Endothelial cell of umbilical vein (primary cell): ENCODE measurements at regions not wholly inside any gene's neighbourhood (a gene's known extent, or its start where the extent isn't known, plus 50 kb on each side); places are given as distances from the start of the nearest gene placed in this dataset.

Experiments used
- BruUV-seq: library from RNA; stranded (reverse); fragments of 400-500 nt; replicated peaks from 2 replicates; lab custom pipeline; 2021; lab: Mats Ljungman, UMichigan
- CTCF ChIA-PET: fragments of 300-600, 350-600 bp; sonication (Branson Sonifier 250); formaldehyde crosslinking; loops from one replicate; lab custom pipeline; 2021; ENCODE audit warnings: antibody characterized with exemption, inconsistent platforms; lab: Charles Lee
- POLR2A ChIA-PET: fragments of 300-600, 350-600 bp; sonication (Branson Sonifier 250); formaldehyde crosslinking; loops from one replicate; lab custom pipeline; 2021; ENCODE audit warnings: antibody characterized with exemption, inconsistent platforms; lab: Charles Lee
- DNase-seq: peaks from one replicate; pipeline ENCODE4 v3.0.0-alpha.2; 2011; ENCODE audit warnings: low read depth, low spot score
- FAIRE-seq: peaks from 2 replicates; lab custom pipeline; 2011; peaks lifted over from hg19 to GRCh38; lab: Jason Lieb, UNC
- H2AFZ ChIP-seq: 2 replicates; pipeline ENCODE4 v1.6.0; 2012; ENCODE audit warnings: low read depth, low read length, control low read depth, inconsistent platforms
- H3K27ac ChIP-seq: 2 replicates; pipeline ENCODE4 v1.5.1; 2011; ENCODE audit warnings: low read depth, mild to moderate bottlenecking, control low read depth, low read length, moderate library complexity; ENCODE audit not compliant: insufficient read depth
- H3K27me3 ChIP-seq, 2 experiments: 2 replicates each; pipeline versions ENCODE4 v1.6.0 to v1.6.1; 2011; ENCODE audit warnings: low read length in 2 of 2, mixed read lengths in 1 of 2; ENCODE audit not compliant: control insufficient read depth in 2 of 2, insufficient read depth in 2 of 2
- H3K36me3 ChIP-seq, 2 experiments: 2 replicates in 1 of 2; 3 replicates in 1 of 2; pipeline ENCODE4 v1.5.1; 2011; ENCODE audit warnings: low read length in 2 of 2, mild to moderate bottlenecking in 1 of 2, moderate library complexity in 1 of 2; ENCODE audit not compliant: control insufficient read depth in 2 of 2, insufficient read depth in 2 of 2; ENCODE audit errors: extremely low read depth in 1 of 2
- H3K4me1 ChIP-seq: 3 replicates; pipeline ENCODE4 v1.5.1; 2011; ENCODE audit warnings: mild to moderate bottlenecking, low read length; ENCODE audit not compliant: control insufficient read depth, insufficient read depth; ENCODE audit errors: extremely low read depth
- H3K4me2 ChIP-seq: 2 replicates; pipeline ENCODE4 v1.6.1; 2011; ENCODE audit warnings: low read length, control low read depth, mixed read lengths; ENCODE audit not compliant: insufficient read depth
- H3K4me3 ChIP-seq, 3 experiments: fragments of 200-600 bp in 1 of 3; sonication (generic), shearing (Covaris generic) in 1 of 3; replicated peaks in 1 of 3; 2 replicates each; pipeline ENCODE4 v1.5.1; 2011 to 2016; ENCODE audit warnings: control low read depth in 3 of 3, low read length in 3 of 3, mild to moderate bottlenecking in 2 of 3, inconsistent platforms in 1 of 3, low read depth in 1 of 3, moderate library complexity in 1 of 3; ENCODE audit not compliant: insufficient read depth in 1 of 3
- H3K79me2 ChIP-seq: 2 replicates; pipeline ENCODE4 v1.6.0; 2012; ENCODE audit warnings: low read length, inconsistent platforms; ENCODE audit not compliant: control insufficient read depth, insufficient read depth
- H3K9ac ChIP-seq: replicated peaks from 2 replicates; pipeline ENCODE3; 2011; ENCODE audit warnings: low read length, control low read depth; ENCODE audit not compliant: insufficient read depth; ENCODE audit errors: extremely low read depth
- H3K9me1 ChIP-seq: replicated peaks from 3 replicates; pipeline ENCODE4 v1.6.0; 2011; ENCODE audit warnings: mild to moderate bottlenecking, low read length; ENCODE audit not compliant: control insufficient read depth, insufficient read depth; ENCODE audit errors: extremely low read depth
- H3K9me3 ChIP-seq: replicated peaks from 2 replicates; pipeline ENCODE4 v1.5.1; 2012; ENCODE audit warnings: low read length, inconsistent platforms; ENCODE audit not compliant: control insufficient read depth, insufficient read depth
- H4K20me1 ChIP-seq: replicated peaks from 2 replicates; pipeline ENCODE3; 2011; ENCODE audit warnings: mild to moderate bottlenecking, low read length; ENCODE audit not compliant: control insufficient read depth, insufficient read depth; ENCODE audit errors: extremely low read depth
- EZH2 ChIP-seq: IDR thresholded peaks from 2 replicates; pipeline ENCODE4 v1.6.1; 2012; ENCODE audit warnings: borderline replicate concordance, low read depth, mild to moderate bottlenecking, moderate library complexity, low read length, inconsistent platforms; ENCODE audit not compliant: severe bottlenecking
- FOS ChIP-seq: IDR thresholded peaks from 2 replicates; pipeline ENCODE4 v1.6.1; 2011; ENCODE audit warnings: mild to moderate bottlenecking, low read length, moderate library complexity, borderline replicate concordance; ENCODE audit not compliant: insufficient read depth
- GATA2 ChIP-seq: IDR thresholded peaks from 2 replicates; pipeline ENCODE4 v1.7.0; 2011; ENCODE audit warnings: low read depth, mild to moderate bottlenecking, moderate library complexity, mixed read lengths, low read length; ENCODE audit not compliant: insufficient read length, insufficient read depth
- MYC ChIP-seq: IDR thresholded peaks from one replicate; pipeline ENCODE4 v1.6.1; 2011; ENCODE audit warnings: mild to moderate bottlenecking, low read depth, low read length
- POLR2A ChIP-seq: IDR thresholded peaks from 2 replicates; pipeline ENCODE4 v1.6.1; 2012; ENCODE audit warnings: low read depth, mild to moderate bottlenecking, control low read depth, low read length
- POLR2AphosphoS5 ChIP-seq: IDR thresholded peaks from 2 replicates; pipeline ENCODE4 v1.6.1; 2012; ENCODE audit warnings: low read depth, mild to moderate bottlenecking, control low read depth, low read length, moderate library complexity; ENCODE audit not compliant: insufficient read depth
- dilution Hi-C: fragments of 300-500 bp; cut with MboI; formaldehyde crosslinking; loops from one replicate; pipeline ENCODE4 v1.15.0; 2019; ENCODE audit warnings: low sequenced_read_pairs; ENCODE audit not compliant: extremely low pct_ligation_motif_present
- intact Hi-C: fragments of 100-400 bp; cut with micrococcal nuclease; formaldehyde crosslinking; loops from one replicate; pipeline ENCODE4 v1.10.0; 2022
- TF ChIP-seq, protein P1 (sequence below): IDR thresholded peaks from 2 replicates; pipeline ENCODE4 v1.6.1; 2011; ENCODE audit not compliant: insufficient read depth, insufficient read length
- TF ChIP-seq, protein P2 (sequence below), 2 donors: IDR thresholded peaks; 1 replicate in 1 of 2; 2 replicates in 1 of 2; pipeline ENCODE4 v1.5.1; 2011; ENCODE audit warnings: low read length in 2 of 2, mild to moderate bottlenecking in 2 of 2, moderate library complexity in 2 of 2, control low read depth in 1 of 2, inconsistent platforms in 1 of 2, low read depth in 1 of 2; ENCODE audit not compliant: insufficient read depth in 1 of 2; ENCODE audit errors: extremely low read depth in 1 of 2

DNA sequence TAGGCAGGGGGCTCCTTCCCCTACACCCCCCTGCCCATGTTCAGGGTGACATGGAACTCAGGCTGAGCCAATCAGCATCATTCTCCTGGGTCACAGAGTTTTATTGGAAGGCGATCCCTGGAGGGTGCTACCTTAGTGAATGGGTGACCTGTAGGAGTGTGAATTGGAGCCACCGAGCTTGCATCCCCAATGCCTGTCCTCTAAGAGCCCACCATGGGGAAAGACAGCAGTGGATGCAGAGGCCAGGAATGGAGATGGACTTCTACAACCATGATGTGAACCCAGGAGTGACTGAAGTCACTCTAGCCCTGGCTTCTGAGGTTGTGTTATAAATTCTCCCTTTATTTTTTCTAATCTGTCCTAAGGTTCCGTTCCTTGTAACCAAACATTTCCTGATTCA, 89.4 kb downstream of the CCDC71L start:
- Histone ChIP-seq H3K4me3 (no peak overlapping the region), H3K27ac (no peak overlapping the region), H3K9me1 (no peaks in the 10 kb centered on the region), H3K4me1 (no peaks in the 10 kb centered on the region), H3K9me3 (no peaks in the 10 kb centered on the region), H3K4me2 (no peak overlapping the region), H3K27me3 (no peaks in the 10 kb centered on the region), H2AFZ (no peak overlapping the region), H4K20me1 (no peaks in the 10 kb centered on the region), H3K36me3 (no peaks in the 10 kb centered on the region), H3K79me2 (no peaks in the 10 kb centered on the region), H3K9ac (no peak overlapping the region)
- no TSS peak for BruUV-seq
- ChIA-PET CTCF (interaction anchor here (1.0 to 1.5 kb wide), 3 partner anchors 10 to 29 kb away, joined by 3 read pairs; no protein-coding TSS in a partner anchor), POLR2A (no interaction called here)
- DNase-seq (no peak), FAIRE-seq (no peak)
- TF ChIP-seq, protein P1, sequence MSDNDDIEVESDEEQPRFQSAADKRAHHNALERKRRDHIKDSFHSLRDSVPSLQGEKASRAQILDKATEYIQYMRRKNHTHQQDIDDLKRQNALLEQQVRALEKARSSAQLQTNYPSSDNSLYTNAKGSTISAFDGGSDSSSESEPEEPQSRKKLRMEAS: no peak
- no peak for TF ChIP-seq MYC
- intact Hi-C loops (no loop called here), dilution Hi-C loops (no loop called here)

DNA sequence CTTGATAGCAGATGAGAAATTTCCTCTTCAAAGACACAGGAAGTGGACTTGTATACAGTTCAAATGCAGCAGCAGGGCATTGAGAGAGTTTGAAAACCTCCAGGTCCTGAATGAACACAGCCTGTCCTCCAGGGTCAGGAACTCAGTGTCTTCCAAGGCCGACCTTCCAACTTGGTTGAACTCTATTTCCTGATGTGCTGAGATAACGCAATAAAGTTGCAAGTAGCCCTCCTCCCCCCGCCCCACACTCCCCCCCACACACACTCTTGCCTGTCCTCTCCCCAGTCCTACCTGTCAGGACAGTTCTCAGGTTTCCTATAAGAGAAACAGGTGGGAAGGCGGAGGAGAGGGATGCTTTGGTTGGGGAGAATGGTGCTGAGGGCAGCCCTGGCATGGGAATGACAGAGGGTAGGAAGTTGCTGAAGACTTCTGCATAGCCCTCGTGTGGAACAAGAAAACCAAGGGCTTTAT, 90.0 kb downstream of the CCDC71L start:
- Histone ChIP-seq H3K9me1 (no peaks in the 10 kb centered on the region), H3K27ac (no peak overlapping the region), H2AFZ (no peak overlapping the region), H3K36me3 (no peaks in the 10 kb centered on the region), H3K4me3 (no peak overlapping the region), H3K4me1 (no peaks in the 10 kb centered on the region), H3K79me2 (no peaks in the 10 kb centered on the region), H3K9me3 (no peaks in the 10 kb centered on the region), H3K9ac (no peak overlapping the region), H4K20me1 (no peaks in the 10 kb centered on the region), H3K4me2 (no peak overlapping the region), H3K27me3 (no peaks in the 10 kb centered on the region)
- no TSS peak for BruUV-seq
- POLR2A ChIA-PET: no interaction called here
- dilution Hi-C loops: no loop called here
- no peak for DNase-seq
- no peak for FAIRE-seq
- intact Hi-C loops: no loop called here
- no peak for TF ChIP-seq FOS
- no peak for TF ChIP-seq POLR2A
- no peak for TF ChIP-seq POLR2AphosphoS5
- TF ChIP-seq EZH2: no peak
- TF ChIP-seq, protein P2, sequence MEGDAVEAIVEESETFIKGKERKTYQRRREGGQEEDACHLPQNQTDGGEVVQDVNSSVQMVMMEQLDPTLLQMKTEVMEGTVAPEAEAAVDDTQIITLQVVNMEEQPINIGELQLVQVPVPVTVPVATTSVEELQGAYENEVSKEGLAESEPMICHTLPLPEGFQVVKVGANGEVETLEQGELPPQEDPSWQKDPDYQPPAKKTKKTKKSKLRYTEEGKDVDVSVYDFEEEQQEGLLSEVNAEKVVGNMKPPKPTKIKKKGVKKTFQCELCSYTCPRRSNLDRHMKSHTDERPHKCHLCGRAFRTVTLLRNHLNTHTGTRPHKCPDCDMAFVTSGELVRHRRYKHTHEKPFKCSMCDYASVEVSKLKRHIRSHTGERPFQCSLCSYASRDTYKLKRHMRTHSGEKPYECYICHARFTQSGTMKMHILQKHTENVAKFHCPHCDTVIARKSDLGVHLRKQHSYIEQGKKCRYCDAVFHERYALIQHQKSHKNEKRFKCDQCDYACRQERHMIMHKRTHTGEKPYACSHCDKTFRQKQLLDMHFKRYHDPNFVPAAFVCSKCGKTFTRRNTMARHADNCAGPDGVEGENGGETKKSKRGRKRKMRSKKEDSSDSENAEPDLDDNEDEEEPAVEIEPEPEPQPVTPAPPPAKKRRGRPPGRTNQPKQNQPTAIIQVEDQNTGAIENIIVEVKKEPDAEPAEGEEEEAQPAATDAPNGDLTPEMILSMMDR (IDR thresholded peaks at IDR 0.05; ENCODE audit: extremely low read depth in 1 of 2, insufficient read depth in 1 of 2, low read depth in 1 of 2, low read length in 2 of 2): no peak
- TF ChIP-seq, protein P1: no peak
- no peak for TF ChIP-seq MYC
- no peak for TF ChIP-seq GATA2
- CTCF ChIA-PET: interaction anchor here (1.5 kb wide), 1 partner anchor 29 kb away, joined by 3 read pairs; no protein-coding TSS in a partner anchor
